GM23338 (cell line): ENCODE measurements at regions not wholly inside any gene's neighbourhood (a gene's known extent, or its start where the extent isn't known, plus 50 kb on each side); places are given as distances from the start of the nearest gene placed in this dataset.

Experiments
- CREB1 ChIP-seq: fragments of 250-450 bp; sonication (Bioruptor Pico); IDR thresholded peaks from 2 replicates; pipeline ENCODE4 v1.5.0; 2020; ENCODE audit warnings: low read depth, mild to moderate bottlenecking, moderate library complexity
- CTCF ChIP-seq, 2 experiments: fragments of 200-600 bp in 1 of 2; sonication (generic) in 1 of 2; conservative IDR thresholded peaks; 2 replicates each; pipeline versions ENCODE4 v1.5.1 to v1.6.1; 2016 to 2017; ENCODE audit warnings: antibody characterized with exemption in 2 of 2, low read depth in 2 of 2, mild to moderate bottlenecking in 2 of 2, moderate library complexity in 1 of 2
- EZH2 ChIP-seq: fragments of 200-600 bp; sonication (generic); IDR thresholded peaks from one replicate; pipeline ENCODE4 v1.8.0; 2017; ENCODE audit warnings: antibody characterized with exemption, mild to moderate bottlenecking, low read depth; ENCODE audit not compliant: unreplicated experiment
- EZH2phosphoT487 ChIP-seq: fragments of 200-600 bp; sonication (generic); IDR thresholded peaks from one replicate; pipeline ENCODE4 v1.8.1; 2018; ENCODE audit warnings: antibody characterized with exemption; ENCODE audit not compliant: unreplicated experiment
- JUNB ChIP-seq: IDR thresholded peaks from one replicate; pipeline ENCODE4 v1.6.1; 2016; ENCODE audit warnings: antibody characterized with exemption; ENCODE audit not compliant: unreplicated experiment
- NANOG ChIP-seq: IDR thresholded peaks from 2 replicates; pipeline ENCODE4 v1.6.1; 2016; ENCODE audit warnings: antibody characterized with exemption, borderline replicate concordance
- POLR2AphosphoS5 ChIP-seq: IDR thresholded peaks from 2 replicates; pipeline ENCODE4 v1.6.1; 2016; ENCODE audit warnings: antibody characterized with exemption, low read depth
- REST ChIP-seq: IDR thresholded peaks from one replicate; pipeline ENCODE4 v1.6.1; 2018; ENCODE audit warnings: antibody characterized with exemption; ENCODE audit not compliant: unreplicated experiment
- STAT1 ChIP-seq: IDR thresholded peaks from one replicate; pipeline ENCODE4 v1.6.1; 2016; ENCODE audit warnings: antibody characterized with exemption; ENCODE audit not compliant: unreplicated experiment
- ZNF331 ChIP-seq: fragments of 250-450 bp; sonication (Bioruptor Pico); IDR thresholded peaks from 2 replicates; pipeline ENCODE4 v1.5.0; 2020; ENCODE audit warnings: low read depth, mild to moderate bottlenecking, moderate library complexity
- TF ChIP-seq, protein P1 (sequence below): IDR thresholded peaks from 2 replicates; pipeline ENCODE4 v1.6.1; 2016; ENCODE audit warnings: antibody characterized with exemption
- TF ChIP-seq, protein P2 (sequence below): fragments of 250-450 bp; sonication (Bioruptor Pico); IDR thresholded peaks from 2 replicates; pipeline ENCODE4 v1.5.0; 2020; ENCODE audit warnings: mild to moderate bottlenecking, moderate library complexity

- TF ChIP-seq POLR2AphosphoS5: no peak
- no peak for TF ChIP-seq CTCF (conservative IDR thresholded peaks at IDR 0.05; ENCODE audit: low read depth in 2 of 2)
- TF ChIP-seq CREB1 (CRISPR knock-in tag): no peak
- no peak for TF ChIP-seq EZH2
- no peak for TF ChIP-seq REST
- TF ChIP-seq, protein P1, sequence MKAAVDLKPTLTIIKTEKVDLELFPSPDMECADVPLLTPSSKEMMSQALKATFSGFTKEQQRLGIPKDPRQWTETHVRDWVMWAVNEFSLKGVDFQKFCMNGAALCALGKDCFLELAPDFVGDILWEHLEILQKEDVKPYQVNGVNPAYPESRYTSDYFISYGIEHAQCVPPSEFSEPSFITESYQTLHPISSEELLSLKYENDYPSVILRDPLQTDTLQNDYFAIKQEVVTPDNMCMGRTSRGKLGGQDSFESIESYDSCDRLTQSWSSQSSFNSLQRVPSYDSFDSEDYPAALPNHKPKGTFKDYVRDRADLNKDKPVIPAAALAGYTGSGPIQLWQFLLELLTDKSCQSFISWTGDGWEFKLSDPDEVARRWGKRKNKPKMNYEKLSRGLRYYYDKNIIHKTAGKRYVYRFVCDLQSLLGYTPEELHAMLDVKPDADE: no peak
- TF ChIP-seq EZH2phosphoT487: no peak
- TF ChIP-seq STAT1: no peak
- no peak for TF ChIP-seq NANOG
- TF ChIP-seq ZNF331: no peak
- TF ChIP-seq JUNB: no peak
- TF ChIP-seq, protein P2, sequence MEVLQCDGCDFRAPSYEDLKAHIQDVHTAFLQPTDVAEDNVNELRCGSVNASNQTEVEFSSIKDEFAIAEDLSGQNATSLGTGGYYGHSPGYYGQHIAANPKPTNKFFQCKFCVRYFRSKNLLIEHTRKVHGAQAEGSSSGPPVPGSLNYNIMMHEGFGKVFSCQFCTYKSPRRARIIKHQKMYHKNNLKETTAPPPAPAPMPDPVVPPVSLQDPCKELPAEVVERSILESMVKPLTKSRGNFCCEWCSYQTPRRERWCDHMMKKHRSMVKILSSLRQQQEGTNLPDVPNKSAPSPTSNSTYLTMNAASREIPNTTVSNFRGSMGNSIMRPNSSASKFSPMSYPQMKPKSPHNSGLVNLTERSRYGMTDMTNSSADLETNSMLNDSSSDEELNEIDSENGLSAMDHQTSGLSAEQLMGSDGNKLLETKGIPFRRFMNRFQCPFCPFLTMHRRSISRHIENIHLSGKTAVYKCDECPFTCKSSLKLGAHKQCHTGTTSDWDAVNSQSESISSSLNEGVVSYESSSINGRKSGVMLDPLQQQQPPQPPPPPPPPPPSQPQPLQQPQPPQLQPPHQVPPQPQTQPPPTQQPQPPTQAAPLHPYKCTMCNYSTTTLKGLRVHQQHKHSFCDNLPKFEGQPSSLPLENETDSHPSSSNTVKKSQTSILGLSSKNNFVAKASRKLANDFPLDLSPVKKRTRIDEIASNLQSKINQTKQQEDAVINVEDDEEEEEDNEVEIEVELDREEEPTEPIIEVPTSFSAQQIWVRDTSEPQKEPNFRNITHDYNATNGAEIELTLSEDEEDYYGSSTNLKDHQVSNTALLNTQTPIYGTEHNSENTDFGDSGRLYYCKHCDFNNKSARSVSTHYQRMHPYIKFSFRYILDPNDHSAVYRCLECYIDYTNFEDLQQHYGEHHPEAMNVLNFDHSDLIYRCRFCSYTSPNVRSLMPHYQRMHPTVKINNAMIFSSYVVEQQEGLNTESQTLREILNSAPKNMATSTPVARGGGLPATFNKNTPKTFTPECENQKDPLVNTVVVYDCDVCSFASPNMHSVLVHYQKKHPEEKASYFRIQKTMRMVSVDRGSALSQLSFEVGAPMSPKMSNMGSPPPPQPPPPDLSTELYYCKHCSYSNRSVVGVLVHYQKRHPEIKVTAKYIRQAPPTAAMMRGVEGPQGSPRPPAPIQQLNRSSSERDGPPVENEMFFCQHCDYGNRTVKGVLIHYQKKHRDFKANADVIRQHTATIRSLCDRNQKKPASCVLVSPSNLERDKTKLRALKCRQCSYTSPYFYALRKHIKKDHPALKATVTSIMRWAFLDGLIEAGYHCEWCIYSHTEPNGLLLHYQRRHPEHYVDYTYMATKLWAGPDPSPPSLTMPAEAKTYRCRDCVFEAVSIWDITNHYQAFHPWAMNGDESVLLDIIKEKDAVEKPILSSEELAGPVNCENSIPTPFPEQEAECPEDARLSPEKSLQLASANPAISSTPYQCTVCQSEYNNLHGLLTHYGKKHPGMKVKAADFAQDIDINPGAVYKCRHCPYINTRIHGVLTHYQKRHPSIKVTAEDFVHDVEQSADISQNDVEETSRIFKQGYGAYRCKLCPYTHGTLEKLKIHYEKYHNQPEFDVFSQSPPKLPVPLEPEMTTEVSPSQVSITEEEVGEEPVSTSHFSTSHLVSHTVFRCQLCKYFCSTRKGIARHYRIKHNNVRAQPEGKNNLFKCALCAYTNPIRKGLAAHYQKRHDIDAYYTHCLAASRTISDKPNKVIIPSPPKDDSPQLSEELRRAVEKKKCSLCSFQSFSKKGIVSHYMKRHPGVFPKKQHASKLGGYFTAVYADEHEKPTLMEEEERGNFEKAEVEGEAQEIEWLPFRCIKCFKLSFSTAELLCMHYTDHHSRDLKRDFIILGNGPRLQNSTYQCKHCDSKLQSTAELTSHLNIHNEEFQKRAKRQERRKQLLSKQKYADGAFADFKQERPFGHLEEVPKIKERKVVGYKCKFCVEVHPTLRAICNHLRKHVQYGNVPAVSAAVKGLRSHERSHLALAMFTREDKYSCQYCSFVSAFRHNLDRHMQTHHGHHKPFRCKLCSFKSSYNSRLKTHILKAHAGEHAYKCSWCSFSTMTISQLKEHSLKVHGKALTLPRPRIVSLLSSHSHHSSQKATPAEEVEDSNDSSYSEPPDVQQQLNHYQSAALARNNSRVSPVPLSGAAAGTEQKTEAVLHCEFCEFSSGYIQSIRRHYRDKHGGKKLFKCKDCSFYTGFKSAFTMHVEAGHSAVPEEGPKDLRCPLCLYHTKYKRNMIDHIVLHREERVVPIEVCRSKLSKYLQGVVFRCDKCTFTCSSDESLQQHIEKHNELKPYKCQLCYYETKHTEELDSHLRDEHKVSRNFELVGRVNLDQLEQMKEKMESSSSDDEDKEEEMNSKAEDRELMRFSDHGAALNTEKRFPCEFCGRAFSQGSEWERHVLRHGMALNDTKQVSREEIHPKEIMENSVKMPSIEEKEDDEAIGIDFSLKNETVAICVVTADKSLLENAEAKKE: no peak
These were observed 59.3 kb upstream of the FBXO28 start for GRCh38 chr1:224054611-224055010.
